Left cardiac atrium (tissue), 4 donors: ENCODE measurements at regions not wholly inside any gene's neighbourhood (a gene's known extent, or its start where the extent isn't known, plus 50 kb on each side); places are given as distances from the start of the nearest gene placed in this dataset.
A peak's percentile ranks its signal among the peaks of the same experiment; 100 is the strongest.
"Not testable (repeated sequence)": the region's sequence is repeated elsewhere in the genome, so short reads cannot be mapped to it uniquely, and the experiment has no call there.

ENCODE experiments used
- ATAC-seq, 2 donors: fragments of 200-7000 bp; cut with Tn5 transposase; one replicate each; pipeline ENCODE4 v1.9.1; 2020; ENCODE audit warnings: mild to moderate bottlenecking in 2 of 2, moderate library complexity in 2 of 2
- DNase-seq: peaks from one replicate; pipeline ENCODE4 v3.0.0-alpha.2; 2020
- intact Hi-C, 2 donors: fragments of 100-400 bp; cut with DNase I; formaldehyde crosslinking; loops; one replicate each; pipeline versions ENCODE4 v1.14.1 to v1.15.1; 2022 to 2023
- donor health status: DM: no; HTN: yes; CAD: no.
- donor health status: DM: no; HTN: yes; CAD: no; lungs with severe emphysema.
- donor health status: DM: yes; HTN: yes; CAD: no.
- donor health status: Dilated cardiomyopathy.

GRCh38 chr11:71712350-71712749, 120.7 kb upstream of the DEFB108B start:
- intact Hi-C loops, ATAC-seq, DNase-seq: not testable (repeated sequence)

GRCh38 chr11:71712846-71713245, 120.2 kb upstream of the DEFB108B start:
- DNase-seq, ATAC-seq, intact Hi-C loops: not testable (repeated sequence)

- DNase-seq, intact Hi-C loops, ATAC-seq: not testable (repeated sequence)
These were observed 118.5 kb upstream of the DEFB108B start for GRCh38 chr11:71714510-71714909.

GRCh38 chr11:71721840-71722239, 111.2 kb upstream of the DEFB108B start:
- DNase-seq, intact Hi-C loops, ATAC-seq: not testable (repeated sequence)

- ATAC-seq, DNase-seq, intact Hi-C loops: not testable (repeated sequence)
These were observed 109.0 kb upstream of the DEFB108B start for GRCh38 chr11:71723991-71724390.

- intact Hi-C loops, ATAC-seq, DNase-seq: not testable (repeated sequence)
These were observed 102.3 kb upstream of the DEFB108B start for GRCh38 chr11:71730748-71731147.

GRCh38 chr11:71734368-71734767, 98.6 kb upstream of the DEFB108B start:
- intact Hi-C loops, ATAC-seq, DNase-seq: not testable (repeated sequence)

- DNase-seq, intact Hi-C loops, ATAC-seq: not testable (repeated sequence)
These were observed 94.7 kb upstream of the DEFB108B start for GRCh38 chr11:71738317-71738716.

GRCh38 chr11:71743385-71743784, 89.6 kb upstream of the DEFB108B start:
- intact Hi-C loops, ATAC-seq: not testable (repeated sequence)
- peak; percentile 41 for DNase-seq

- intact Hi-C loops, DNase-seq, ATAC-seq: not testable (repeated sequence)
These were observed 87.3 kb upstream of the DEFB108B start for GRCh38 chr11:71745656-71746055.

- DNase-seq, ATAC-seq, intact Hi-C loops: not testable (repeated sequence)
These were observed 86.7 kb upstream of the DEFB108B start for GRCh38 chr11:71746263-71746662.

GRCh38 chr11:71748965-71749620, 83.9 kb upstream of the DEFB108B start:
- DNase-seq, ATAC-seq, intact Hi-C loops: not testable (repeated sequence)

- ATAC-seq, intact Hi-C loops, DNase-seq: not testable (repeated sequence)
These were observed 82.1 kb upstream of the DEFB108B start for GRCh38 chr11:71750908-71751307.

GRCh38 chr11:71764695-71765491, 68.1 kb upstream of the DEFB108B start:
- ATAC-seq: not testable (repeated sequence)
- DNase-seq: peak; percentile 60

GRCh38 chr11:71767016-71767415, 66.0 kb upstream of the DEFB108B start:
- DNase-seq: not testable (repeated sequence)

More at GRCh38 chr11:71764695-71765491, 68.1 kb upstream of the DEFB108B start:
- intact Hi-C loops: not testable (repeated sequence)

GRCh38 chr11:71772193-71772592, 60.8 kb upstream of the DEFB108B start:
- DNase-seq, ATAC-seq, intact Hi-C loops: not testable (repeated sequence)

More at GRCh38 chr11:71767016-71767415, 66.0 kb upstream of the DEFB108B start:
- intact Hi-C loops, ATAC-seq: not testable (repeated sequence)

GRCh38 chr11:71774603-71775222, 58.3 kb upstream of the DEFB108B start:
- ATAC-seq: no peak
- intact Hi-C loops: no loop called here
- no peak for DNase-seq

GRCh38 chr11:71780116-71780515, 52.9 kb upstream of the DEFB108B start:
- ATAC-seq, intact Hi-C loops, DNase-seq: not testable (repeated sequence)

- ATAC-seq, intact Hi-C loops, DNase-seq: not testable (repeated sequence)
These were observed 52.2 kb upstream of the DEFB108B start for GRCh38 chr11:71780771-71781170.
